ENCODE measurements at regions not wholly inside any gene's neighbourhood (a gene's known extent, or its start where the extent isn't known, plus 50 kb on each side); places are given as distances from the start of the nearest gene placed in this dataset.
"Not testable (repeated sequence)": the region's sequence is repeated elsewhere in the genome, so short reads cannot be mapped to it uniquely, and the experiment has no call there.

- DNase-seq = no peak
These were observed 160.1 kb upstream of the LDB2 start for GRCh38 chr4:17058536-17058915.

DNA sequence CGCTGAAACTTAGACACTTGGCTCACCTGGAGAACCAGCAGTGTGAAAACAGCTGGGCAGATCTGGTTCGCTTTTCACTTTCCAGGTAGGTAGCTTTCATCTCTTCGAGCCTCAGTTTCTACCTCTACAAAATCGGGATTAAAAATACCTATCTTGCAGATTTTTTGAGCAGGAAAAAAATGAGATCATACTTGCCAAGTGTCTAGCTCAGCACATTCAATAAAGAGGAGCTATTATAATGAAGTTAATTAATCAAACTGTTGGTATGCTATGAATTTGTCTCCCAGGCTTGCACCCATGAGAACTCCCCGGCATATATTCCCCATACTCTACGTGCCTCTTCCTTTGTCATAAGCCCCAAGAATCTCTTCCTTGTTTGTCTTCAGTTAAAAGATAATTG is 158.6 kb upstream of the LDB2 start:
- no peak for DNase-seq

- DNase-seq = no peak
These were observed 157.3 kb upstream of the LDB2 start for GRCh38 chr4:17055788-17056187.

DNA sequence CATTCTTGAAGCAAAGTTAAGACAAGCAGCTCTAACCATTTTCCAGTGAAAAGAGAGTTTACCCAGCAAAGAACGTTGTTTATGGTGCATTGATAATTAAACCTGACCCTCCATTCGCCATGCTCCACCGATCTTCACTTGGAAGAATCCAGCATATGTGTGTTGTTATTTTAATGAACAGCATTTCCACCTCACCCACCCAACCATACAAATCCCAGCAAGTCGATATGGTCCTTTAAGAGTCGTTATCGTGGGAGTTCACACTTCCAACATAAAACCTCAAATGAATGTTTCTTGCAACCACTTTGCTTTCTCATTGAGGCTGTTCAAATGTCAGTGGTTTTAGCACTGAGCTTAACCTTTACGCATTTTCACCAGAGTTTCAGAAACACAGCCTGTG is 147.4 kb upstream of the LDB2 start:
- DNase-seq = no peak

DNA sequence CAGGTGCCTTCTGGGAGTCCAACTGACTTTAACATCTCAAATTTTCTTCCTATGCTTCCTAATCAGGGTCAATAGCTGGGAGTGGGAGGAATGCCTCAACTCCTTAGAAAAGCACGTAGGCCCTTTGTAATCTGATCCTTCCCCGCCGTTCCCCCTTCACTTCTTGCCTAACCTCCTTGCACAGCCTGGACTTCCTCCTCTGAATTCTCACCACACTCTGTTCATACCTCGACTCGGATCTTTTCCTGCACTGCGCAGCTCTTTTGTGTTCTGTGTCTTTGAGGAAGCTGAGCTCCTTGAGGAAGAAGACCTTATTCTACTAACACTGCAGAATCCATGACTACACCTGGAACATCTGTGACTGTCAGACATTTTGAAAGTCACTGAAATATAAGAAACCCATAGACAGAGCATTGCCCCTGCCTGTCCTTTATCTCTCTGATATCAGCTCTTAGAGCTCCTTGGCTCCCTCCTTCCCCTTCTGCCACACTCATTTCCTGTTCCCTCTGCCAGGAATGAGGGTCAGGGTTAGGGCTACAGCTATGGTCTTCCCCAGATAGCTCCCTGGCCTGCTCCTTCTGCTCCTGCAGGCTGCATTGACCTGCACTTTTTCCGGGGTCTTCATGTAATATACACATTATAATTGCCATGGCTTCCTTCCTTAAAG is 140.2 kb upstream of the LDB2 start:
- DNase-seq = no peak

GRCh38 chr4:17033768-17034181 is 135.3 kb upstream of the LDB2 start:
- DNase-seq = peak; percentile 26

DNA sequence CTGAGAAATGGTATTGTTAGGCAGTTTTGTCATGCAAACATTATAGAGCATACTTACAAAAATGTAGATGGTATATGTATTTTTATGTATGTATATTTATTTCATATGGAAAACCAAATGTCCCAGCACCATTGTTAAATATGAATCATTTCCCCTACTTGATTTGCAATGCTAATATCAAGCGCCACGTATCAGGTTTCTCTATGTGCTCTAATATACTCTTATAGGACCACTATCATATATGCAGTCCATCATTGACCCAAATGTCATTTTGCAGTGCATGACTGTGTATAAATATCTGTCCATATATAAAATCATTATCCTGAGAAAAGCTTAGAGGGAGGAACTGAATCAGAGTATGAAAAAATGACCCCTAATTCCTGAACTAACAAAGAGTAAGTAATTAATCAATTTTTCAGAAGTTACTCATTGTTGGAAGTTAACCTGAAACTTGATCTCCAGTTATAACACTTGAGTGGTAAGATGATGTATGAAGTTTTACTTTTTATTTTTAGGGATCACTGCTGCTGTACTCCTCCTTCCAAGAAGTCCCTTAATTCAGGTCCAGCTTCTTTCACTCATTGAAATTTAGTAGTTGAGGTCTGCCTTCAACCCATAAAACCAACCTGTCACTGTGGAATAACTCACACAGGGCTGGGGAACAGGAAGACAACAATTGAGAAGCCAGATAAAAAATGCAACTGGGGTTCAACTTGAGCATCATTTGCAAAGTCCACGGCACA is 134.8 kb upstream of the LDB2 start:
- no peak for DNase-seq

DNA sequence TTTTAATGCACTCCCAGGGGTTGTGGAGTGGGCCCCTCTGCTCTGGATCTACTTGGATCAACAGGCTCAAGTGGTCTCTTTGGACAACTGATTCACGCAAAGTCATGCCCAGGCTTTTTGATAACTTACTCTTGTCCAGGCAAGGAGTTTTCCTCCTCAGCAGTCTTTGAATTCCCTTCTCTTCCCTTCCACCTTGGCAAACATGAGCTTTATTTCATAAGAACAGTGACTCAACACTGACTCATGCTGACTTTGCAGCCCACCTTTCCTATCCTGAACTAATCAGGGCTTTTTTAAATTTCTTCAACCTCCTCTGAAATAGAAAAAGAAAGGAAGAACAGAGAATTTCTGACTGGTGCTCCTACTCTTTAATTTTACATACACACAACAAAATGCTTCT is 132.1 kb upstream of the LDB2 start:
- DNase-seq = no peak

DNA sequence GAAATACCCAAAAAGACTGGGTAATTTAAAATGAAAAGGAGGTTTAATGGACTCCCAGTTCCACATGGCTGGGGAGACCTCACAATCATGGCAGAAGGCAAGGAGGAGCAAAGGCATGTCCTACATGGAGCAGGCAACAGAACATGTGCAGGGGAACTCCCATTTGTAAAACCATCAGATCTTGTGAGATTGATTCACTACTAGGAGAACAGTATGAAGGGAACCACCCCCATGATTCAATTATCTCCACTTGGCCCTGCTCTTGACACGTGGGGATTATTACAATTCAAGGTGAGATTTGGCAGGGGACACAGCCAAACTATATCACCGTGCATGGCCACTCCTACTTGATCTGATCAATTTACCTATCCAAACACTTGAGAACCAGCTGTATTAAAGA is 131.5 kb upstream of the LDB2 start:
- DNase-seq = no peak

- DNase-seq = no peak
These were observed 131.0 kb upstream of the LDB2 start for GRCh38 chr4:17029432-17029831.

GRCh38 chr4:17027495-17027894 is 129.1 kb upstream of the LDB2 start:
- DNase-seq = no peak

DNA sequence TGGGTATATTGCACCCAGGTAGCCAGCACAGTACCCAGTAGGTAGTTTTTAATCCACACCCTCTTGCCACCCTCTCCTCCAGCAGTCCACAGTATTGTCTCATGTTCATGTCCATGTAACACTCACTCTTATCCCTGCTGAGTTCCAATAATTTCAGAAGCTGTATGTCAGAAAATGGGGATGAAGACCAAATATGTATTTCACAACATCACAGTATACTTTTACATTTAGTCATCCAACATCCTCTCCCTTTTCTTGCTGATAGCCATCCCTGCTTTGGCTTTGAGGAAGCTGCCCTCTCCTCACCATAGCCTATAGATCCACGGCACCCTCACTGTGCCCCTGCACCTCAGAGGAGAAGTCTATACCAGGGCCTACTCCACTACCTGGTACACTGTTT is 126.0 kb upstream of the LDB2 start:
- DNase-seq = no peak

DNA sequence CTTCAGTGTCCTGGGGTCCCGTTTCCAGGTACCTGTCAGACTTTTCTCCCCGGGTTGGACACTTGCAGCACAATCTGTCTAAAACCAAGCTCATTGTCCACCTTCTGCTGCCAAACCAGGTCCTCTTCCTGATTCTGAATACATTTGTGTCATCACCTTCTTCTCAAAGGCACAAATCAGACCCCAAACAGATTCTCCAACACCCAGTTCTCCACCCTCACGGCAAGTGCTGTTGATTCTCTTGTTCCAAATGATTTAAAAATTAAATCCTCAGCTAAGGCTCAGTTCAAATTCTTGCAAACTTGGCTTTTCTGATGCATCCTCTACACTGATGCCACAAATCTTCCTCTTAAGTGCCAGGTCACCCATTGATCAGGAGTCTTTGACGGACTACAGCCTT is 122.5 kb upstream of the LDB2 start:
- no peak for DNase-seq

GRCh38 chr4:17020451-17020850 is 122.0 kb upstream of the LDB2 start:
- no peak for DNase-seq

GRCh38 chr4:17018621-17019020 is 120.2 kb upstream of the LDB2 start:
- not testable (repeated sequence) for DNase-seq

- DNase-seq = no peak
These were observed 119.6 kb upstream of the LDB2 start for GRCh38 chr4:17018013-17018412.

DNA sequence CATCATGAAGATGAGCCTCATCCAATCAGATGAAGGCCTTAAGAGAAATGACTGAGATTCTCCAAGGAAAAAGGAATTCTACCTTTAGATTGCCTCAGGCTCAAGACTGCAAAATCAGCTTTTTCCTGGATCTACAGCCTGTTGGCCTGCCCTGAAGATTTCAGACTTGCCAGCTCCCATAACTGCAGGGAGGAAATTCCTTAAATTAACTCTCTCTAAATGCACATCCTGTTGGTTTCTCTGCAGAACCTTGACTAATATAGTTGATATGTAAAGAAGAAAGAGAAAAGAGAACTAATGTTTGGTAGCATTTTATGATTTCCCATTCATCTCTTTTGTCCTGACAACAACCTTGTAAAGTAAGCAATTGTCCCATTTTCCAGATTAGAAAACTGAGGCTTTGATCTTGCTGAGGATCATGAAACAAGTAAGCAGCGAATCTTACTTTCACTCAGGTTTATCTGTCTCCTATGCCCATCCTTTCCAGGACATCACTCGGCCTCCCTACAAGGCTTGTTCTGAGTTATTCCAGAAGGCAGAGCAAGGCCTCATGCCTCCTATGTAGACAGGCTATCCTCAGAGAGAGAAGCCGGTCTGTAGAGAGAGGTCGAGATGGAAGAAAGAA is 115.0 kb upstream of the LDB2 start:
- DNase-seq = no peak

- no peak for DNase-seq
These were observed 114.0 kb upstream of the LDB2 start for GRCh38 chr4:17012451-17012850.

DNA sequence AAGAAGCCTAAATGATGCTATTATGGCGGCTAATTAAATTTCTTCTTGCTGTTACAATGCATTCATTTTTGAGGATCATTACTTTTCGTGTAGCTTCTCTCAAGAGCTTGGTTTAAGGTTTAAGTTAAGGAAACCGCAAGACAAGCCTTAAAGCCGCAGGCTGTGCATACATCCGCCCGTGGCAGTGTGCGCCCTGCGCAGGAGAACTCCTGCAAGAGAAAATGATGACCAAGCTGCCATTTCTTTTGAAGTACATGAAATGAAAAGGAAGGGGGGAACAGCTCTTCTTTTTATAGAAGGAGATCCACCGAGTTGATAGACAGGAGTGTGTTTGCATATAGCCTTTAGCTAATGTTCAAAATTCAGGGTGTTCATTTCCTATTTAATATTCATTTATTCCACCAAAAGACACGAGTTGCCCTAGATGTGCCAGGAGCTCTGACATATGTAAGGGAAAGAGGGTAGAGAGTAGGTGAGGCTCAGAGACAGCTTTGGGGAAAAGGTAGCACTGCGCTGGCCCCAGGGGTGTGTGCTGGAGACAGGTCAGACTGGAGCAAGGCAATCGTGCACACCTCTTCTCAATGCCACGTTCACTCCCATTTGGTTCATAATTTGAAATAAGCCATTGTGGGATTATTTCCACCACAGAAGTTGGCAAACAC is 112.1 kb upstream of the LDB2 start:
- no peak for DNase-seq

DNA sequence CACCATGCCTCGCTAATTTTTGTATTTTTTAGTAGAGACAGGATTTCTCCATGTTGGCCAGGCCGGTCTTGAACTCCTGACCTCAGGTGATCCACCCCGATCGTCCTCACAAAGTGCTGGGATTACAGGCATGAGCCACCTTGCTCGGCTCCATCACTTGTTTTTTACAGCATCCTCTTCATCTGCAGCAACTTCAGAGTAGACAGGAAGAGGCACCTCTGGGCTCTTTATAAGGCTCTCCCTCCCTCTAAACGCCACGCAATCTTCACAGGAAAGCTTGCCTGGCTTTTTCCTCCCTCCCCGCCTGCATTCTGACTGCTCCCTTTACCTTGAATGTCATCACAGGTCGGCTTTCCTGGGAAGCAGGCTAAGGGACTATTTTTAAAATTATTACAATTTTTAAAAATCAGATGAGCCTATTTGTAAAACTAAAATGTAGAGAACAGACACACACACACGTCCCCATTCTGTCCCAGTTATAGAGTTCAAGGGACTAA is 111.5 kb upstream of the LDB2 start:
- DNase-seq = no peak

- DNase-seq = no peak
These were observed 110.4 kb upstream of the LDB2 start for GRCh38 chr4:17008834-17009345.

DNA sequence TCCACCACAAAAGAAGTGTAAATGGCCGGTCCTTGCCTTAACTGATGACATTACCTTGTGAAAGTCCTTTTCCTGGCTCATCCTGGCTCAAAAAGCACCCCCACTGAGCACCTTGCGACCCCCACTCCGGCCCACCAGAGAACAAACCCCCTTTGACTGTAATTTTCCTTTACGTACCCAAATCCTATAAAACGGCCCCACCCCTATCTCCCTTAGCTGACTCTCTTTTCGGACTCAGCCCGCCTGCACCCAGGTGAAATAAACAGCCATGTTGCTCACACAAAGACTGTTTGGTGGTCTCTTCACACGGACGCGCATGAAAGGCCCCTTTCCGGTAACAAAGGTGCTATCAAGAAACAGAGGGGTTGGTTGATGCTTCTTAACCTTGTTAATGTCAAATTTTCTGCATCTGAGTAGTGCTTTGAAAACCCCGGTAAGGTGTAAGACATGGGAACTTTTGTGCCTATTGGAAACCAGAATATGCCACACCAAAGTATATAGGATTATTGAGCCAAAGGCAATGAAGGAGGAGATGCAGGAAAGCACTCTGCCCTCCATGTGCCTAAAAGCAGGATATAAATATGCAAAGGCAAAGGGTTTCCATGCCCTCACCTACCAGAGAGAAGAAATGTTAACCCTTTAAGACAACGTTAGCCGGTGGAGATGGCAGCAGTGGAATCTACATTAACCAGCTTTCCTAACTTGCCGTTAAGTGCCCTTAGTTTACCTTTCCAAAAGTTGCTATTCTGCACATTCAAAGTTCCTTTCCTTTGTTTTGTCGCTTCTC is 105.4 kb upstream of the LDB2 start:
- DNase-seq = not testable (repeated sequence)

Measured in hindlimb muscle (tissue), 1 donor.